CD4-positive, alpha-beta memory T cell (primary cell): ENCODE measurements at regions not wholly inside any gene's neighbourhood (a gene's known extent, or its start where the extent isn't known, plus 50 kb on each side); places are given as distances from the start of the nearest gene placed in this dataset.
"Not testable (repeated sequence)": the region's sequence is repeated elsewhere in the genome, so short reads cannot be mapped to it uniquely, and the experiment has no call there.

Source experiments
- CTCF ChIA-PET: fragments of 350-600 bp; sonication (Branson Sonifier 250); formaldehyde crosslinking; loops from one replicate; lab custom pipeline; 2021; ENCODE audit warnings: inconsistent platforms; ENCODE audit not compliant: partially characterized antibody; lab: Charles Lee
- POLR2A ChIA-PET: fragments of 350-600 bp; sonication (Branson Sonifier 250); formaldehyde crosslinking; loops from one replicate; lab custom pipeline; 2021; ENCODE audit not compliant: partially characterized antibody; lab: Charles Lee
- DNase-seq, 5 donors: peaks; one replicate each; pipeline versions ENCODE4 v3.0.0 to v3.0.0-alpha.2; 2020 to 2022; ENCODE audit warnings: mixed read lengths in 1 of 5
- H3K27ac ChIP-seq: one replicate; pipeline ENCODE4 v1.7.0; 2013; ENCODE audit warnings: low read depth, low read length
- H3K27me3 ChIP-seq: 2 replicates; pipeline ENCODE4 v1.7.0; 2013; ENCODE audit warnings: mild to moderate bottlenecking, low read length, moderate library complexity; ENCODE audit not compliant: insufficient read depth
- H3K36me3 ChIP-seq: 2 replicates; pipeline ENCODE4 v1.7.0; 2013; ENCODE audit warnings: mild to moderate bottlenecking, low read length, moderate library complexity; ENCODE audit not compliant: insufficient read depth
- H3K4me1 ChIP-seq: 2 replicates; pipeline ENCODE4 v1.7.0; 2013; ENCODE audit warnings: mild to moderate bottlenecking, low read length, moderate library complexity; ENCODE audit not compliant: insufficient read depth
- H3K4me3 ChIP-seq, 2 donors: one replicate each; pipeline ENCODE4 v1.7.0; 2013; ENCODE audit warnings: low read length in 2 of 2, mild to moderate bottlenecking in 1 of 2
- H3K9me3 ChIP-seq, 2 donors: one replicate each; pipeline ENCODE4 v1.7.0; 2013; ENCODE audit warnings: low read length in 2 of 2, control low read depth in 1 of 2; ENCODE audit not compliant: control insufficient read depth in 1 of 2
- H3K27ac Mint-ChIP-seq, 7 donors: one replicate each; pipeline ENCODE4 v1.8.0; 2020 to 2021; ENCODE audit warnings: mixed read lengths in 7 of 7, mild to moderate bottlenecking in 6 of 7, inconsistent platforms in 3 of 7, moderate library complexity in 3 of 7
- H3K27me3 Mint-ChIP-seq, 2 donors: one replicate each; pipeline ENCODE4 v1.8.0; 2020 to 2021; ENCODE audit warnings: mixed read lengths in 2 of 2
- H3K36me3 Mint-ChIP-seq, 2 donors: one replicate each; pipeline ENCODE4 v1.8.0; 2020 to 2021; ENCODE audit warnings: mixed read lengths in 2 of 2, inconsistent platforms in 1 of 2, mild to moderate bottlenecking in 1 of 2
- H3K4me1 Mint-ChIP-seq, 4 donors: one replicate each; pipeline ENCODE4 v1.8.0; 2020 to 2021; ENCODE audit warnings: mixed read lengths in 4 of 4, mild to moderate bottlenecking in 1 of 4
- H3K4me3 Mint-ChIP-seq, 8 donors: one replicate each; pipeline ENCODE4 v1.8.0; 2020 to 2021; ENCODE audit warnings: mixed read lengths in 8 of 8, mild to moderate bottlenecking in 7 of 8, moderate library complexity in 6 of 8, inconsistent platforms in 3 of 8
- H3K9me3 Mint-ChIP-seq, 8 donors: one replicate each; pipeline ENCODE4 v1.8.0; 2020 to 2021; ENCODE audit warnings: mixed read lengths in 8 of 8, mild to moderate bottlenecking in 5 of 8, inconsistent platforms in 3 of 8, moderate library complexity in 1 of 8
- intact Hi-C: fragments of 100-400 bp; cut with micrococcal nuclease; formaldehyde crosslinking; loops from one replicate; pipeline ENCODE4 v1.15.1; 2023

DNA sequence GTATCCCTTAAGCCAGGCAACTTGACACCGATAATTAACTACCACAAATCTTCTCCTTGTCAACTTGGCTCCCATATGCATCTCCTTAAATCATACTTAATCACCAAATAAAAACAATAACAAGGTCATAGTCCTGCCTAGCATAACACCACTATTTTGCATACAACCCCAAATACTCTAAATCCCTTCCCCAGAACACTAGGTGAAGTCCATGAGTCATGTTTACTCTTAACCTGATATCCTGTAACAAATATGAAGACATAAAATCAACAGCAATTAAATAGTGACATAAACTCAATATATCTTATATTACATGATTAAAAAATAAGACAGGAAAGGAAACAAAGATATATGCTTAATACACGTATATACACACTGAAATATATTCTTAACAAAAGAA lies 362.0 kb downstream of the ETV1 start:
- intact Hi-C loops, result no loop called here
- Mint-ChIP-seq H3K4me3 (no peak overlapping the region), H3K27me3 (no peaks in the 10 kb centered on the region), H3K9me3 (peaks cover 0 to 2% (median 0%) of the 10 kb centered on the region in 8 donors), H3K27ac (no peak overlapping the region), H3K4me1 (peaks cover 0 to 5% (median 0%) of the 10 kb centered on the region in 4 donors), H3K36me3 (no peaks in the 10 kb centered on the region)
- H3K27ac ChIP-seq, result no peak overlapping the region
- no peak overlapping the region for H3K4me3 ChIP-seq
- H3K9me3 ChIP-seq, result no peaks in the 10 kb centered on the region
- no peaks in the 10 kb centered on the region for H3K27me3 ChIP-seq
- CTCF ChIA-PET, result no interaction called here
- no peaks in the 10 kb centered on the region for H3K4me1 ChIP-seq
- no peaks in the 10 kb centered on the region for H3K36me3 ChIP-seq
- DNase-seq, result no peak
- POLR2A ChIA-PET, result no interaction called here

DNA sequence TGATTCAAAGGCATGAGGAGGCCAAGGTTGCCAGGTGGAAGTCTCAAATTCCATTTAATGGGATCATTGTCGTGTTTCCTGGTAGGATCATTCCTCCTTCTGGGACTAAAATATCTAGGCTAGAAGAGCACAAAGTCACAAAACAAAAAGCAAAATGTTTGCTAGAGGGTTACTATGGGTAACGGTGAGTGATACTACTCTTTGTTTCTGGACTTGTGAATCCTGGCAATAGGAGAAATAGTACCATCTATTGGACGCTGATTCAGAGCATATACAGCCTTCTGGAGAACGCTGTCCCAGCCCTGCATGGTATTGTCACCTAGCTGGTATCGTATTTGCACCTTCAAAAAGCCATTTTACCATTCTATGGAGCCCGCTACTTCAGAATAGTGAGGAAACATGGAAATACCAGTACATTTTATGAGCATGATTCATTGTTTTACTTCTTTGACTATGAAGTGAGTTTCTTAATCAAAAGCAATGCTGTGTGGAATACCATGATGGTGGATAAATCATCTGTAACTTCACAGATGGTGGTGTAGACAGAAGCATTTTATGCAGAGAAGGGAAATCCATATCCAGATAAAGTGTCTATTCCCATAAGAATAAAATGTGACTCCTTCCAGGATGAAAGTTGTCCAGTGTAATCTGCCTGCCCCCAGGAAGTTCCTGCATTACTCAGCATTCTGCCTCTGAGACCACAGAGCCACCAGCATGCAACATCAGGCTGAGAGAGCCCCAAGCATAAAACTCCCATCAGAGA lies 361.0 kb downstream of the ETV1 start:
- H3K9me3 ChIP-seq, result no peaks in the 10 kb centered on the region
- ChIA-PET CTCF (no interaction called here), POLR2A (no interaction called here)
- intact Hi-C loops, result no loop called here
- H3K4me3 Mint-ChIP-seq, result no peak overlapping the region
- no peaks in the 10 kb centered on the region for H3K36me3 ChIP-seq
- no peaks in the 10 kb centered on the region for H3K4me1 ChIP-seq
- no peaks in the 10 kb centered on the region for H3K36me3 Mint-ChIP-seq
- H3K4me3 ChIP-seq, result no peak overlapping the region
- DNase-seq, result no peak
- H3K27ac ChIP-seq, result no peak overlapping the region
- H3K27me3 Mint-ChIP-seq, result no peaks in the 10 kb centered on the region
- peaks cover 0 to 2% (median 0%) of the 10 kb centered on the region in 8 donors for H3K9me3 Mint-ChIP-seq
- peaks cover 0 to 5% (median 0%) of the 10 kb centered on the region in 4 donors for H3K4me1 Mint-ChIP-seq
- no peak overlapping the region for H3K27ac Mint-ChIP-seq
- no peaks in the 10 kb centered on the region for H3K27me3 ChIP-seq

DNA sequence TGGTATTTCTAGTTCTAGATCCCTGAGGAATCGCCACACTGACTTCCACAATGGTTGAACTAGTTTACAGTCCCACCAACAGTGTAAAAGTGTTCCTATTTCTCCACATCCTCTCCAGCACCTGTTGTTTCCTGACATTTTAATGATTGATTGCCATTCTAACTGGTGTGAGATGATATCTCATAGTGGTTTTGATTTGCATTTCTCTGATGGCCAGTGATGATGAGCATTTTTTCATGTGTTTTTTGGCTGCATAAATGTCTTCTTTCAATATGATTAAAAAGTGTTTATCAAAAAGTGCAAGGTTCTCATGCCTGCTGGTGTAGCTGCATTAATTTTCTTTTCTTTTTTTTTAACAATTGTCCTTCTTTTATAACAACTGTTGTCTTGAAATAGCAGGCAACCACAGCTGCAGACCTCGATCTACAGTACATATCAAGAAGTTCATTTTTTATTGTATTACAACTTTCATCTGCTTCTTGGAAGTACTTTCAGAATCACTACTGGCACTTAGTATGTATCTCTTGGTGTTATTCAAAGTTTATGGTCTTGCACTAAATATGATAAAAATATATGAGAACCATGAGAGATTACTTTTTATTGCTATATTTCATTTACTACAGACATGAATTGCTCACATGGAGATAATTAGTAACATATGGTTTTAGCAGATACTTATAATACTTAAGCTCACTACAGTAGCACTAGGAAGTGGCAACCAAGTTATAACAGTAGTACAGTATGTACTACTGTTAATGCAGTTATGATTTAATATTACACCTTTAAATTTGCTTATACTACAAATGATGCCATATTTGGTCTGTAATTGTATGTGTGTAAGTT lies 358.0 kb downstream of the ETV1 start:
- POLR2A ChIA-PET, H3K4me1 Mint-ChIP-seq, H3K4me3 Mint-ChIP-seq, DNase-seq, H3K4me3 ChIP-seq, H3K36me3 ChIP-seq, H3K27me3 ChIP-seq, H3K27me3 Mint-ChIP-seq, H3K9me3 Mint-ChIP-seq, H3K27ac ChIP-seq, H3K27ac Mint-ChIP-seq, intact Hi-C loops, H3K9me3 ChIP-seq, H3K36me3 Mint-ChIP-seq, CTCF ChIA-PET, H3K4me1 ChIP-seq: not testable (repeated sequence)

DNA sequence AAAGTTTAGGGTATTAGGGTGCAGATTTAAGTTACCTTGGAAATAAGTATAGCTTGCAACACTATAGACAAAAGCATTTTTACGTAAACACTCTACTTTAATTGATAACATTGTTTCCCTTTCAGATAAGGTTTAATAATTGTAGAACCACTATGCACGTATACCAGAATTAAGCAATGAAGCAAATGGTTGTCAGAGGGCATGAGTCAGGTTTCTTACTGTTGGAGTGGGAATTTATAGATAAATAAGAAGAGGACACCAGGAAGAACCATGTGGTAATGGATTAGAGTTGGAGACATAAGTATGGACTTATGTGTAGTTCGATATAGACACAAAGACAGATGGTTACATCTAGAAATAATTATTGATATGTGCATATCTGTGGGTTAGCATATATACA lies 355.6 kb downstream of the ETV1 start:
- H3K27ac Mint-ChIP-seq, result no peak overlapping the region
- no peak overlapping the region for H3K27ac ChIP-seq
- H3K4me1 ChIP-seq, result no peaks in the 10 kb centered on the region
- H3K27me3 ChIP-seq, result no peaks in the 10 kb centered on the region
- POLR2A ChIA-PET, result no interaction called here
- no peaks in the 10 kb centered on the region for H3K9me3 Mint-ChIP-seq
- no peak for DNase-seq
- CTCF ChIA-PET, result interaction anchor here (0.6 kb wide), 1 partner anchor 27 kb away, joined by 3 read pairs; no protein-coding TSS in a partner anchor
- H3K9me3 ChIP-seq, result no peaks in the 10 kb centered on the region
- intact Hi-C loops, result no loop called here
- H3K36me3 ChIP-seq, result no peaks in the 10 kb centered on the region
- peaks cover 0 to under 1% (median 0%) of the 10 kb centered on the region in 4 donors for H3K4me1 Mint-ChIP-seq
- H3K27me3 Mint-ChIP-seq, result no peaks in the 10 kb centered on the region
- H3K4me3 ChIP-seq, result no peak overlapping the region
- no peak overlapping the region for H3K4me3 Mint-ChIP-seq
- H3K36me3 Mint-ChIP-seq, result no peaks in the 10 kb centered on the region

DNA sequence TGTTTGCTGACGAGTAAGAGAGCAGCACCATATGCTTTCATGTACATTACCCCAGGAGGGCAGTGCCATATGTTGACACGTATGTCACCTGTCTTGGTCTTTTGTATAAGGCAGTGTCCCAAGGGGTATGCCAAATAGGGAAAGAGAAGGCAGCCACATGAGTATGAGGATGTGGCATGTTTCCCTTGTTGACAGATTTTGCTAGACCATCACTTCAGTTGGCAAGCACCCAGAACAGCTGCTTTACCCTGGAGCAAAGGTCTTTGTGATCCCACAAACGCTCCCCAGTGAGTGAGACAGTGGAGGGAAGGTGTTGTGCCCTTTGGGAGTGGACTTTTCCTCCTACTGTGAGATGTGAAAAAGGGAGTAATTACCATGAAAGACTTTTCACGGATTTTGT lies 350.1 kb downstream of the ETV1 start:
- intact Hi-C loops, result no loop called here
- no peaks in the 10 kb centered on the region for H3K27me3 Mint-ChIP-seq
- CTCF ChIA-PET, result no interaction called here
- H3K4me3 Mint-ChIP-seq, result no peak overlapping the region
- H3K9me3 ChIP-seq, result no peaks in the 10 kb centered on the region
- no peak overlapping the region for H3K27ac ChIP-seq
- no peaks in the 10 kb centered on the region for H3K4me1 ChIP-seq
- peaks cover 0 to 3% (median 0%) of the 10 kb centered on the region in 8 donors for H3K9me3 Mint-ChIP-seq
- H3K4me1 Mint-ChIP-seq, result no peaks in the 10 kb centered on the region
- no peaks in the 10 kb centered on the region for H3K27me3 ChIP-seq
- no peak overlapping the region for H3K27ac Mint-ChIP-seq
- H3K36me3 Mint-ChIP-seq, result no peaks in the 10 kb centered on the region
- no peaks in the 10 kb centered on the region for H3K36me3 ChIP-seq
- POLR2A ChIA-PET, result no interaction called here
- DNase-seq, result no peak
- no peak overlapping the region for H3K4me3 ChIP-seq

DNA sequence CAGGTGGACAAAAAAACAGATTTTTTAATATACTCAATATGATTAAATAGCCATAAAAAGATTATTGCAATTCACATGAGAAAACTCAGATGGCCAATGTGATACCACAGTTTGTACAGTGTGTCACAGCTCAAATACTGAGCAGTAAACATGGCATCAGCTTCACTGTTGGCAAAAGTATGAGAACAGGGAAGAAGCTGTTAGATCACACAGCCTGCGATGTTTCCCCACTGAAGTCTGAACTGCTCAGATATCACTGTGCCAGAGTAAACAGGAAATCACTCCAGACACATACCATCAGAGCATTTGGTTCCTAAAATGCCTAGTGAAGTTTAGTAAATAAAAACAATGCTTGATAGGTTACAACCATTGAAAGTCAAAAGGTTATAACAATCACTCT lies 347.8 kb downstream of the ETV1 start:
- Histone ChIP-seq H3K27ac (no peak overlapping the region), H3K9me3 (no peaks in the 10 kb centered on the region), H3K4me3 (no peak overlapping the region), H3K27me3 (no peaks in the 10 kb centered on the region), H3K4me1 (no peaks in the 10 kb centered on the region), H3K36me3 (no peaks in the 10 kb centered on the region)
- intact Hi-C loops, result no loop called here
- Mint-ChIP-seq H3K9me3 (peaks cover 0 to 3% (median 0%) of the 10 kb centered on the region in 8 donors), H3K4me1 (no peaks in the 10 kb centered on the region), H3K36me3 (no peaks in the 10 kb centered on the region), H3K4me3 (no peak overlapping the region), H3K27ac (no peak overlapping the region), H3K27me3 (peaks cover 0 to 1% of the 10 kb centered on the region in 2 donors)
- ChIA-PET POLR2A (no interaction called here), CTCF (interaction anchor here (1.1 kb wide), 1 partner anchor 10 kb away, joined by 3 read pairs; no protein-coding TSS in a partner anchor)
- DNase-seq, result no peak

DNA sequence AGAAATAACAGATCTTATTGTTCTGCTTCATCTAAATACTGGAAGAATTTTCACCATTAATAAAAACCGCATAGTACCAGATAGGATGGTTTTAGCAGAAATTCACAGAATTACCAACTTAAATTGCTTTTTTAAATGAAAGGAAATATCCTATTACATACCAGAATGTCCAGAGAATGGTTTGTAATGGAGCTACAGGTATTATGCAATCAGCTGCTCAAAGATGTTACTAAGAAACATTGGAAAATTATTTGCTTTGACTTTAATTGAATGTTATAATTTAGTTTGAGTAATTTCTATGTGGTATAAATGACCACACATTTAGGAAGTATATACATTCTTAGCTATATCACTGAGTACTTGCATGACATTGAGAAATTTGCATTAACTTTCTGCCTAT lies 338.3 kb downstream of the ETV1 start:
- no peak overlapping the region for H3K27ac ChIP-seq
- no peak overlapping the region for H3K27ac Mint-ChIP-seq
- ChIA-PET CTCF (interaction anchor here (0.8 kb wide), 1 partner anchor 9 kb away, joined by 3 read pairs; no protein-coding TSS in a partner anchor), POLR2A (no interaction called here)
- H3K4me1 ChIP-seq, result no peaks in the 10 kb centered on the region
- H3K4me3 Mint-ChIP-seq, result no peak overlapping the region
- H3K9me3 ChIP-seq, result no peaks in the 10 kb centered on the region
- no peaks in the 10 kb centered on the region for H3K4me1 Mint-ChIP-seq
- no peak for DNase-seq
- no peaks in the 10 kb centered on the region for H3K36me3 Mint-ChIP-seq
- no peak overlapping the region for H3K4me3 ChIP-seq
- intact Hi-C loops, result loop anchor here (10.0 kb wide), 1 partner anchor 366 kb away; no protein-coding TSS in a partner anchor
- no peaks in the 10 kb centered on the region for H3K27me3 ChIP-seq
- H3K36me3 ChIP-seq, result no peaks in the 10 kb centered on the region
- H3K27me3 Mint-ChIP-seq, result no peaks in the 10 kb centered on the region
- H3K9me3 Mint-ChIP-seq, result peaks cover 0 to 4% (median 0%) of the 10 kb centered on the region in 8 donors
